HG02763 (cell line): ENCODE measurements at regions not wholly inside any gene's neighbourhood (a gene's known extent, or its start where the extent isn't known, plus 50 kb on each side); places are given as distances from the start of the nearest gene placed in this dataset.
"Not testable (repeated sequence)": the region's sequence is repeated elsewhere in the genome, so short reads cannot be mapped to it uniquely, and the experiment has no call there.

ENCODE experiments used
- ATAC-seq: cut with Tn5 transposase; IDR thresholded peaks from one replicate; pipeline ENCODE4 v1.9.1; 2021; ENCODE audit warnings: mild to moderate bottlenecking, moderate library complexity; ENCODE audit not compliant: unreplicated experiment

GRCh38 chr19:27719034-27719433 lies 1493.9 kb downstream of the UQCRFS1 start:
- no peak for ATAC-seq

- no peak for ATAC-seq
These were observed 1494.7 kb downstream of the UQCRFS1 start for GRCh38 chr19:27718234-27718633.

DNA sequence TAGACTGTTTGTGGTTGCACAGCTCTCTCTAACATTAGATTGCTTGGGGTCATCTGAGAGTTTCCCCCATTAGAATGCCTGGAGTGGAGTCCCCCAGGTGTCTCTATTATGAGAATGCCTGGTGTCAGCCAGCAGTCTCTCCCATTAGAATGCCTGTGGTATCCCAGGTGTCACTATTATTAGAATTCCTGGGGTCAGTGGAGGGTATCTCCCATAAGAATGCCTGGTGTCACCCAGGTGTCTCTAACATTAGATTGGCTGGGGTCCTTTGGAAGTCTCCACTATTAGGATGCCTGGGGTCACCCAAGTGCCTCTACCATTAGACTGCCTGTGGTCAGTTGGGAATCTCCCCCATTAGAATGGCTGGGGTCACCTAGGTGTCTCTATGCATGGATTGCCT lies 1495.1 kb downstream of the UQCRFS1 start:
- no peak for ATAC-seq

- no peak for ATAC-seq
These were observed 1496.0 kb downstream of the UQCRFS1 start for GRCh38 chr19:27716922-27717321.

GRCh38 chr19:27714857-27715256 lies 1498.1 kb downstream of the UQCRFS1 start:
- no peak for ATAC-seq

- no peak for ATAC-seq
These were observed 1503.5 kb downstream of the UQCRFS1 start for GRCh38 chr19:27709496-27709895.

DNA sequence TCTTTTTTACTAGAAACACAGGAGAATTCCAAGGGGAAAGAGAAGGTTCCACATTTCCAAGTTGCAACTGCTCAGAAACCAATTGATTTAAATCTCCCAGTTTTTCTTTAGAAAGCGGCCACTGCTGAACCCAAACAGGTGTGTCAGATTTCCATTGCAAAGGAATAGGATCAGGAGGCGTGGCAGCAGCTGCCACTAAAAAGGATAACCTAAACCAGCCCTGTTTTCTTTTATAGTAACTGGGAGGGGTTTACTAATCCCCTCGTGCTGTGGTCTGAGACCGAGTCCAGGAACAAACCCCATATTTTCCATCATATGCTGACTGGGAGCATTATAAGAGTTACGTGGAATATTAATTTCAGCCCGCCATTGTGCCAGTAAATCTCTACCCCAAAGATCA lies 1504.0 kb downstream of the UQCRFS1 start:
- ATAC-seq = not testable (repeated sequence)

GRCh38 chr19:27707026-27707425 lies 1505.9 kb downstream of the UQCRFS1 start:
- not testable (repeated sequence) for ATAC-seq

- ATAC-seq = no peak
These were observed 1507.1 kb downstream of the UQCRFS1 start for GRCh38 chr19:27705896-27706295.

GRCh38 chr19:27694361-27695055 lies 1518.4 kb downstream of the UQCRFS1 start:
- no peak for ATAC-seq

GRCh38 chr19:27691991-27692390 lies 1521.0 kb downstream of the UQCRFS1 start:
- no peak for ATAC-seq

GRCh38 chr19:27689734-27690241 lies 1523.2 kb downstream of the UQCRFS1 start:
- no peak for ATAC-seq

DNA sequence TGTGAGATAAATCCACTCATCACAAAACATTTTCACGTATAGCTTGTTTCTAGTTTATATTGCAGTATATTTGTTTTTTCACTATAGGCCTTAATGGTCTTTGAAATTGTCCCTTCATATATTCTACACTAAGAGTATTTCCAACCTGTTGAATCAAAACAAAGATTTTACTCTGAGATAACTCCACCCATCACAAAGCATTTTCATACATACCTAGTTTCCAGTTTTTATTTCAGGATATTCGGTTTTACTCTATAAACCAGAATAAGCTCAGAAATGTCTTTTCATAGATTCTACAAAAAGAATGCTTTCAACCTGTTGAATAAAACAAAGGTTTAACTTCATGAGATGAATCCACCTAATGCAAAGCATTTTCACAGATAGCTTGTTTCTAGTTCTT lies 1528.7 kb downstream of the UQCRFS1 start:
- ATAC-seq = no peak

DNA sequence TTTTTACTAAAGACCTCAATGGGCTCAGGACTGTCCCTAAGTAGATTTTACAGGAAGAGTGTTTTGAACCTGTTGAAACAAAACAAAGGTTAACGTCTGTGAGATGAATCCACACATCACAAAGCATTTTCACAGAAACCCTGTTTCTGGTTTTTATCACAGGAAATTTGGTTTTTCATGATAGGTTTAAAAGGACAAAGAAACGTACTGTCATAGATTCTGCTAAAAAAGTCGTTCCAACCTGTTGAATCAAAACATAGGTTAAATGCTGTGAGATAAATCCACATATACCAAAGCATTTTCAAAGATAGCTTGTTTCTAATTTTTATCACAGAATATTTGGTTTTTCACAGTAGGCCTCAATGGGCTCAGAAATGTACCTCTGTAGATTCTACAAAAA lies 1531.0 kb downstream of the UQCRFS1 start:
- ATAC-seq = no peak

DNA sequence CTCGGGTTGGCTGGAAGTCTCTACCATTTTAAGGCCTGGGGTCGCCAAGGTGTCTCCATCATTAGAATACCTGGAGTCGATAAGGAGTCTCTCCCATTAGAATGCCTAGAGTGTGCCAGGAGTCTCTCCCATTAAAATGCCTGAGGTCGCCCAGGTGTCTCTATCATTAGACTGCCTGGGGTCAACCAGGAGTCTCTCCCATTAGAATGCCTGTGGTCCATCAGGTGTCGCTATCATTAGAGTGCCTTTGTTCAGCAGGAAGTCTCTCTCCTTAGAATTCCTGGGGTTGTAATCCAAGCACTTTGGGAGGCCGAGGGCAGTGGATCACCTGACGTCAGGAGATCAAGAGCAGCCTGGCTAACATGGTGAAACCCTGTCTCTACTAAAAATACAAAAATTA lies 1533.0 kb downstream of the UQCRFS1 start:
- ATAC-seq = no peak

DNA sequence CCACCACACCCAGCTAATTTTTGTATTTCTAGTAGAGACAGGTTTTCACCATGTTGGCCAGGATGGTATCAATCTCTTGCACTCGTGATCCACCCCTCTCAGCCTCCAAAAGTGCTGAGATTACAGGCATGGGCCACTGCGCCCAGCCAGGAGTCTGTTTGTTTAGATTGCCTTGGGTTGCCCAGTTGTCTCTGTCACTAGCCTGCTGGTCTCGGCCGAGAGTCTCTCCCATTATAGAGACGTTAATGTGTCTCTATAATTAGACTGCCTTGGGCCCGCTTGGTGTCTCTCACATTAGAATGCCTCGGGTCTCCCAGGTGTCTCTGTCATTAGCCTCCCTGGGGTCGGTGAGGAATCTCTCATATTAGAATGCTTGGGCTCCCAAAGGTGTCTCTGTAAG lies 1533.6 kb downstream of the UQCRFS1 start:
- ATAC-seq = no peak

DNA sequence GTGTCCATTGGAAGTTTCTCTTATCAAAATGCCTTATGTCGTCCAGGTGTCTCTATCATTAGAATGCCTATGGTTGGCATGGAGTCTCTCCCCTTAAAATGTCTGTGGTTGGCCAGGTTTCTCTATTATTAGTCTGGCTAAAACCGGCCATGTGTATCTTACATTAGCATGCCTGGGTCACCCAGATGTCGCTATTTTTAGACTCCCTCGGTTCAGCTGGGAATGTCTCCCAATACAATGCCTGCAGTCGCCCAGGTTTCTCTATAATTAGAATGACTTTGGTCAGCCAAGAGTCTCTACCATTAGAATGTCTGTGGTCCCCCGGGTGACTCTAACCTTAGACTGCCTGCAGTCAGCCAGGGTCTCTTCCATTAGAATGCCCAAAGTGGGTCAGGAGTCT lies 1536.1 kb downstream of the UQCRFS1 start:
- no peak for ATAC-seq

DNA sequence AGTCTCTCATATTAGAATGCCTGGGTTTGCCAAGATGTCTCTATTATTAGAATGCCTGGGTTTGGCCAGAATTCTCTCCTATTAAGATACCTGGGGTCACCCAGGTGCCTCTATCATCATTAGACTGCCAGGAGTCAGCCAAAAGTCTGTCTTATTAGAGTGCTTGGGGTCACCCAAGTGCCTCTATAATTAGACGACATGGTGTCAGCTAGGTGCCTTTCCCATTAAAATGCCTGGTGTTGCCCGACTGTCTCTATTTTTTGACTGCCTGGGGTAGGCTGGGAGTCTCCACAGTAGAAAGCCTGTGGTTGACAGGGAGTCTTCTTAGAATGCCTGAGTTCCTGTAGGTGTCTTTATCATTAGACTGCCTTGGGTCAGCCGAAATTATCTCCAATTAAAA lies 1536.6 kb downstream of the UQCRFS1 start:
- ATAC-seq = no peak

- ATAC-seq = no peak
These were observed 1537.2 kb downstream of the UQCRFS1 start for GRCh38 chr19:27675771-27676170.

GRCh38 chr19:27674701-27675100 lies 1538.2 kb downstream of the UQCRFS1 start:
- no peak for ATAC-seq

DNA sequence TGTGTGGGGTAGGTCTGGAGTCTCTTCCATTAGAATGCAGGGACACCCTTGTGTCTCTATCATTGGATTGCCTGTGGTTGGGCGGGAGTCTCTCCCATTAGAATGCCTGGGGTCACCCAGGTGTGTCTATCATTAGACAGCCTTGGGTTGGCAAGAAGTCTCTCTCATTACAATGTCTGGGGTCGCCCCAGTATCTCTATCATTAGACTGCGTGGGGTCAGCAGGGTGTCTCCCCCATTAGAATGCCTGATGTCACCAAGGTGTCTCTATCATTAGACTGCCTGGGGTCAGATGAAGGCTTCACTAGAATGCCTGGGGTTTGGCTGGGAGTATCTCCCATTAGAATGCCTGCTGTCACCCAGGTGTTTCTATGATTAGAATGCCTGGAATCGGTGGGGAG lies 1539.0 kb downstream of the UQCRFS1 start:
- ATAC-seq = no peak

DNA sequence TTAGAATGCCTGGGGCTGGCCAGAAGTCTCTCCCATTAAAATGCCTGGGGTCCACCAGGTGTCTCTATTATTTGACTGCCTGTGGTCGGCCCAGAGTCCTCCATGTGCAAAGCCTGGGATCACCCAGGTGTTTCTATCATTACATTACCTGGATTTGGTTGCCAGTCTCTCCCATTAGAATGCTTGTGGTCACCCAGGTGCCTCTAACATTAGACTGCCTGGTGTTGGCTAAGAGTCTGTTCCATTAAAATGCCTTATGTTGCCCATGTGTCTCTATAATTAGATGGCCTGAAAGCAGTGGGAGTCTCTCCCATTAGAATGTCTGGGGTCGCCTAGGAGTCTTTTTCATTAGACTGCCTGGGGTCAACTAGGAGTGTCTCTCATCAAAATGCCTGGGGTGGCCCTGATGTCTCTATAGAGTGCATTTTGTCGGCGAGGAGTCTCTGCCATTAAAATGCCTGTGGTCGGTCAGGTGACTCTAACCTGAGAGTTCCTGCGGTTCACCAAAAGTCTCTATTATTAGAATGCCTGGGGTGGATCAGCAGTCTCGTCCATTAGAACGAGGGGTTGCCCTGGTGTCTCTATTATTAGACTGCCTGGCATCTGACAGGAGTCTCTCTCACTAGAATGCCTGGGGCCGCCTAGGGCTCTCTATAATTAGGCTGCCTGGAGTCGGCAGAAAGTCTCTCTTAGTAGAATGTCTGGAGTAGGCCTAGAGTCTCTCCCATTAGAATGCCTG lies 1540.5 kb downstream of the UQCRFS1 start:
- ATAC-seq = no peak
